SIG-M5 treated with dmso at 0.1 percent for 504 hours (cell line): ENCODE measurements at regions not wholly inside any gene's neighbourhood (a gene's known extent, or its start where the extent isn't known, plus 50 kb on each side); places are given as distances from the start of the nearest gene placed in this dataset.
"Not testable (repeated sequence)": the region's sequence is repeated elsewhere in the genome, so short reads cannot be mapped to it uniquely, and the experiment has no call there.

ENCODE experiments used
- DNase-seq: peaks from one replicate; lab custom pipeline; 2025; ENCODE audit not compliant: unreplicated experiment; lab: John Stamatoyannopoulos, UW

DNA sequence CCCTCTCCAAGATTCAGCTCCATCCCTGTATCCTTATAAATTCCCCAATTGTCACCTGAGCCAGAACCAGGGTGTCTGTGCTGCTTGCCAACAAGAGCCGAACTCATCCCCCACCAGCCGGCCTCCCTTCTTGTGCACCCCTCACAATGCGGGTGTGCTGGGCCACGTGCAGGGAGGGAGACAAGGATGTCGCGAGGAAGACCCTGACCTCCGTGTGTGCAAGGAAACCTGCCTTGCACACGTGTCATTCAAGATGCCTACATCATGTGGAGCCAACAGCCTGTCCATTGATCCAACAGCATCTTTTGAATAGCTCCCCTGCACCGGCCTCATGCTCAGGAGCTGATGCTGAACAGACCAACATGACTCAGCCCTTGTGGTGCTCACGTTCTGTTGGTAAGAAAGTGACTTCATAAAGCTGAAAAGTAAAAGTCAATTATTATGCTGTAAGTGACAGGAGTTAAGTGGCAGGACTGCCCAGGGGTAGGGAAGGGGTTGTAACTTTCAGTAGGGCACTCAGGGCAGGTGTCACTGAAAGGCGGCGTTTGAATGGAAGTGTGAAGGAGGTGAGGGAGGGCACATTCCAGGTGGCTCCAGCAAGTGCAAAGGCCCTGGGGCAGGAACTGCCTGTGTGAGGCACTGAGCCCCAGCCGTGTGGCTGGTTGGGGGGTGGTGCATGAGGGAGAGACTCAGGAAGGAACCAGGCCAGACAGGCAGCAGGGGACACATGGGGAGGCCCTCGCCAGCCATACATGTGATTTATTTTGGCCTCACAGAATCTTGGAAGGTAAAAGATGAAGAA is 302.2 kb downstream of the FOXL1 start:
- no peak for DNase-seq

DNA sequence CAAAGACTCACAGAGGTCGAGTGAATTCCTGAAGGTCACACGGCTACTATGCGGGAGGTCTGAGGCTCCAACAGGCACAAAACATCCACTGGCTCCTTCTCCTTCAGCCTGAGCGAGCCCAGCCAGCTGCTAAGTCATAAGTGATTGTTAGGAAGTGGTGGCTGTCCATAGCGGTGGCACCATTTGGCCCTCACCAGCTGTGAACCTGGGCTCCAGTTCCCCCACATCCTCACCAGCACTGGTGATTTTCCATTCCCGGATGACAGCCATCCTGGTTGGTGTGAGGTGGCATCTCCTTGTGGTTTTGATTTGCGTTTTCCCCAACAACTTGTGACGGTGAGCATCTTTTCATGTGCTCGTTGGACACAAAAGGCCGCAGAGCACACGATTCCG is 302.8 kb downstream of the FOXL1 start:
- no peak for DNase-seq

- no peak for DNase-seq
Observed at GRCh38 chr16:86881861-86882273, 303.5 kb downstream of the FOXL1 start.

DNA sequence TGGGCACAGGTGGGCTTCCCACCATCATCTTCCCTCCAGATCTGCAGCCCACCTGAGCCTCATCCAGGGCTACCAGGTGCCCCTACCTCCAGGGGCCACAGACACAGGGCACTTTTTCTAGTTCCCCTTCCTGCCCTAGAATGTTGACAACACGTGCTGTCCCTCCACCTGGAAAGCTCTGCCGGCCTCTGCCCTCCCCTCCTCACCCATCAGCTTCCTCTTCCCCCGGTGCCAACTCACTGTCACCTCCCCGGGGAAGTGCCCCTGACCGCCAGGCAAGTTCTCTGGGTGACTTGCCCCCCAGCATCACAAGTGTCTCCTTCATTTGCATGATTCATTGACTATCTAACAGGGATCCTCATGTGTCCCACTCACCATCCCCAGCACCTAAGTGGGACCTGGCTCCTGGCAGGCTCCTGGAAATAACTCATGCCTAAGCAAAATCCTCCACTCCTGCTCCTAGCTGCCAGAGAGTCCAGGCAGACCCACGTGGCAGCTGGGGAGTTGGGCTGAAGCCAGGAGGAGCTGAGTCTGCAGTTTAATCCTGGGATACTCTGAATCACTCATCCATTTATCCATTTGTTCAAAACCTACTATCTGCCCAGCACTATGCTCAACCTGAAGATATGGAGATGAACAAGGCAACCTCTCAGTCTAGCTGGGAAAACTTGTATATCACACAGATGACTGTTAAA is 304.4 kb downstream of the FOXL1 start:
- no peak for DNase-seq

GRCh38 chr16:86883583-86884389 is 305.4 kb downstream of the FOXL1 start:
- DNase-seq = no peak

GRCh38 chr16:86884390-86884650 is 306.0 kb downstream of the FOXL1 start:
- DNase-seq = no peak

DNA sequence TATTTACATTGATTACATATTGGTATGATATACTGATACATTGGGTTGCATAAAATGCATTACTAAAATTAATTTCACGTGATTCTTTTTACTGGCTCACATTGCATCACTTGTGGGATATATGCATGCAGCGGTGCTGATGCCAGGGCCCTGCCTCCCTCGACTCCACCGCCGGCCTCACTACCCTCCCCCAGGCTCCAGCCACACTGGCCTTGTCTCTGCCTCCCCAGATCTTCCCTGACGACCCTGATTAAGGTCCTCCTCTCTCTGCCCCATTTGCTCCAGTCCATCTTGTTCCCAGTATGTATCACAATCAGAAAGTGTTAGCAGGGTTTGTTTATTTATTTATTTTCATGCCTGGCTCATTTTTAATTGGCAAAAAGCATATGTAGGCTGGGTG is 306.8 kb downstream of the FOXL1 start:
- no peak for DNase-seq

DNA sequence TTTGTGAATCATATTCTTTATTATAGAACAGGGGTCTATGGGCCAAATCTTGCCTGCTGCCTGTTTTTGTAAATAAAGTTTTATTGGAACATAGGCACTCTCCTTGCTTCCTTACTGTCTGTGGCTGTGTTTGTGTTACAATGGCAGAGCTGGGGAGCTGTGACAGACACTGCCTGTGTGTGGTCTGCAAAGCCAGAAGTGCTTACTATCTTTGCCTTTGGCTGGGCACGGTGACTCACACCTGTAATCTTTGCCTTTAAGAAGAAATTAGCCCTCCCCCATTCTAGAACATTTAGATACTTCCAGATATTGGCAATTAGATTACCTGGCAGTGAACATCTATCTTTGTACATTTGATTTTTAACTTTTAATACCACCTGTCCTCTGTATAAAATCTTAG is 308.3 kb downstream of the FOXL1 start:
- DNase-seq = no peak

GRCh38 chr16:86887416-86887815 is 309.1 kb downstream of the FOXL1 start:
- DNase-seq = no peak

- DNase-seq = no peak
Observed at GRCh38 chr16:86888231-86889053, 310.1 kb downstream of the FOXL1 start.

- not testable (repeated sequence) for DNase-seq
Observed at GRCh38 chr16:86889054-86889366, 310.7 kb downstream of the FOXL1 start.

- no peak for DNase-seq
Observed at GRCh38 chr16:86889974-86890373, 311.6 kb downstream of the FOXL1 start.

GRCh38 chr16:86891121-86891520 is 312.8 kb downstream of the FOXL1 start:
- no peak for DNase-seq

DNA sequence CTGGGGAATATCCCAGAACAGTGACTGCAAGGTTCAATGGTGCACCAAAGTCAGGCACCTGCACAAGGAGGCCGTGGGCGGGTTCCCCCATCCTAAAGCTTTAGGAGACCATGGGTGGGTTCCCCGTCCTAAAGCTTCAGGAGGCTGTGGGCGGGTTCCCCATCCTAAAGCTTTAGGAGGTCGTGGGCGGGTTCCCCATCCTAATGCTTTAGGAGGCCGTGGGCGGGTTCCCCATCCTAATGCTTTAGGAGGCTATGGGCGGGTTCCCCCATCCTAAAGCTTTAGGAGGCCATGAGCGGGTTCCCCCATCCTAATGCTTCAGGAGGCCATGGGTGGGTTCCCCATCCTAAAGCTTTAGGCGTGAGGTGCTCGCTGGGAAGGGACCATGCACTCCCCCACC is 313.3 kb downstream of the FOXL1 start:
- DNase-seq = no peak

- DNase-seq = no peak
Observed at GRCh38 chr16:86892509-86892908, 314.2 kb downstream of the FOXL1 start.

DNA sequence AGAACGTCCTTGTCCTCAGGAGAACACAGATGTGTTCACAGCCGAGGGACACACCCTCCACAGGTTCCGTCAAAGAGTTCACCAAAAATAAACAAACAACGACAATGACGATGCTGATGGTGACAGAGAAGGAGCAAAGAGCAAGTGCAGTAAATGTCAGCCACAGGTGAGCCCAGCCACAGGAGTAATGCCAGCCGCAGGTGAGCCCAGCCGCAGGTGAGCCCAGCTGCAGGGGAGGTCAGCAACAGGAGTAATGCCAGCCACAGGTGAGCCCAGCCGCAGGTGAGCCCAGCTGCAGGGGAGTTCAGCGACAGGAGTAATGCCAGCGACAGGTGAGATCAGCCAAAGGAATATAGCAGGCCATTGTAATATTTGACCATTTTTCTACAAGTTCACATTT is 315.2 kb downstream of the FOXL1 start:
- DNase-seq = no peak

GRCh38 chr16:86894029-86894567 is 315.7 kb downstream of the FOXL1 start:
- DNase-seq = no peak

- no peak for DNase-seq
Observed at GRCh38 chr16:86894925-86895324, 316.6 kb downstream of the FOXL1 start.

- DNase-seq = no peak
Observed at GRCh38 chr16:86895606-86896005, 317.3 kb downstream of the FOXL1 start.

DNA sequence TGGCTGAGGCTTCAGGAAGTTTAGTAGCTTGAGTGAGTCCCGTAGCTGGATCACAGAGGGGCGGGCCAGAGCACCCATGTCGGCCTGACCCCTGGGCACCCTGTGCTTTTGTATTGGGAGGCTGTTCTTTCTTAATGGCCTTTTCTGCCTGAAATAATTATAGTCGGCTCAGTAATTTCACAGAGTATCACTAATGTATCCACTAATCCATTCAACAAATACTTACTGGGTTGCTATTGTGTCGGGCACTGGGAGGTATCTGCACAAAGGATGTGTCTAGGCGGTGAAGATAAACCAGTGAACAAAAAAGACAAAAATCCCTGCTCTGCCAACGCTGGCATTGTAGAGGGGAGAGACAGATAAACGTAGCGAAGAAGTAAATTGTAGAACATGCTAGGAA is 318.6 kb downstream of the FOXL1 start:
- DNase-seq = no peak

DNA sequence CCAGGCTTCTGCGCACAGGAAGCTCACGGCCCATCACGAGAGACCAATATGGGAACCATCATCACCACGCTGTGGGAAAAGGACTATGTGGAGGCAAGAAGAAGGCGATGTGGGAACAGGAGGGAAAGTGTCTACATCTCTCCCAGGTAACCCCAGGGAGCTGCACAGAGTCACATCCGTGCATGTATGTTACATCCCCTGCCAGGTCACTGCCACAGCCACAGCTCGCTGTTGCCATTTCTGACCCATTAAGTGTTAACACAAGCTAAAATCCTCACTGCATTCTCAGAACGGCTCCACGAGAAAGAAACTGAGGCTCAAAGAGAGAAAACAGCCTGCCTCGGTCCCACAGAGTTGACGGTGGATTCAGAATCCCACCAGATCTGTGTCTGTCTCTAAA is 319.1 kb downstream of the FOXL1 start:
- DNase-seq = no peak
